ENCODE measurements at regions not wholly inside any gene's neighbourhood (a gene's known extent, or its start where the extent isn't known, plus 50 kb on each side); places are given as distances from the start of the nearest gene placed in this dataset.
"Not testable (repeated sequence)": the region's sequence is repeated elsewhere in the genome, so short reads cannot be mapped to it uniquely, and the experiment has no call there.

- no peak for DNase-seq (ENCODE audit: low read depth, low spot score)
Observed at GRCh38 chr11:45410391-45411227, 124.5 kb upstream of the SYT13 start.

GRCh38 chr11:45409587-45409986 lies 123.4 kb upstream of the SYT13 start:
- no peak for DNase-seq (ENCODE audit: low read depth, low spot score)

GRCh38 chr11:45407226-45407625 lies 121.1 kb upstream of the SYT13 start:
- no peak for DNase-seq (ENCODE audit: low read depth, low spot score)

- DNase-seq (ENCODE audit: low read depth, low spot score), result no peak
Observed at GRCh38 chr11:45405916-45406670, 120.0 kb upstream of the SYT13 start.

- DNase-seq (ENCODE audit: low read depth, low spot score), result not testable (repeated sequence)
Observed at GRCh38 chr11:45403521-45403920, 117.4 kb upstream of the SYT13 start.

GRCh38 chr11:45402049-45402630 lies 116.0 kb upstream of the SYT13 start:
- DNase-seq (ENCODE audit: low read depth, low spot score), result no peak

GRCh38 chr11:45400591-45400990 lies 114.5 kb upstream of the SYT13 start:
- no peak for DNase-seq (ENCODE audit: low read depth, low spot score)

- DNase-seq (ENCODE audit: low read depth, low spot score), result no peak
Observed at GRCh38 chr11:45399166-45399565, 113.0 kb upstream of the SYT13 start.

- no peak for DNase-seq (ENCODE audit: low read depth, low spot score)
Observed at GRCh38 chr11:45398325-45398724, 112.2 kb upstream of the SYT13 start.

GRCh38 chr11:45396394-45396793 lies 110.3 kb upstream of the SYT13 start:
- no peak for DNase-seq (ENCODE audit: low read depth, low spot score)

- DNase-seq (ENCODE audit: low read depth, low spot score), result no peak
Observed at GRCh38 chr11:45395947-45396346, 109.8 kb upstream of the SYT13 start.

- DNase-seq (ENCODE audit: low read depth, low spot score), result no peak
Observed at GRCh38 chr11:45395421-45395820, 109.3 kb upstream of the SYT13 start.

- no peak for DNase-seq (ENCODE audit: low read depth, low spot score)
Observed at GRCh38 chr11:45394294-45395085, 108.3 kb upstream of the SYT13 start.

GRCh38 chr11:45393826-45394225 lies 107.7 kb upstream of the SYT13 start:
- no peak for DNase-seq (ENCODE audit: low read depth, low spot score)

GRCh38 chr11:45393334-45393733 lies 107.2 kb upstream of the SYT13 start:
- no peak for DNase-seq (ENCODE audit: low read depth, low spot score)

GRCh38 chr11:45392591-45393091 lies 106.5 kb upstream of the SYT13 start:
- no peak for DNase-seq (ENCODE audit: low read depth, low spot score)

GRCh38 chr11:45392154-45392553 lies 106.0 kb upstream of the SYT13 start:
- no peak for DNase-seq (ENCODE audit: low read depth, low spot score)

GRCh38 chr11:45391168-45391850 lies 105.2 kb upstream of the SYT13 start:
- no peak for DNase-seq (ENCODE audit: low read depth, low spot score)

- DNase-seq (ENCODE audit: low read depth, low spot score), result no peak
Observed at GRCh38 chr11:45390407-45390806, 104.3 kb upstream of the SYT13 start.

GRCh38 chr11:45388472-45388871 lies 102.3 kb upstream of the SYT13 start:
- DNase-seq (ENCODE audit: low read depth, low spot score), result no peak

GRCh38 chr11:45387885-45388284 lies 101.7 kb upstream of the SYT13 start:
- not testable (repeated sequence) for DNase-seq (ENCODE audit: low read depth, low spot score)
